ENCODE measurements at regions not wholly inside any gene's neighbourhood (a gene's known extent, or its start where the extent isn't known, plus 50 kb on each side); places are given as distances from the start of the nearest gene placed in this dataset.
A peak's percentile ranks its signal among the peaks of the same experiment; 100 is the strongest.

DNA sequence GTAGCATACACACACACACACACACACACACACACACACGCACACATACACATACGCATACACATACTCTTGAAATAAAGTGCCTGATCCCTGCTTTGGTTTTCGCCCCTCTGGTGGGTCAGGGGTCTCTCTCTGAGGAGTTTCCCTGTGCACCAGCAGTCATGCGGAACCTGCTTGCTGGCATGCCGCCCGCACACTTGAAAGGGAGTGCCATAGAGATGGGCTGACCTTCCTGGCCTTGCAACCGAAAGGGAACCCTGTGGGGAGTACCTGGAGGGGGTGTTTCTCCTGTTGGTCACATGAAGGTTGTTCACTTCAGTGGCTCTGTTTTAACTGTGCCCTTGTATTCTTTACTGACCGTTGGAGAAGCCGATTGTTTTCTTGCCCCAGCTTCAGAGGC lies 752.3 kb downstream of the NR2F2 start:
- no peak for TF ChIP-seq Cebpa-rat (IDR thresholded peaks at IDR 0.05)
- H3K9me3 ChIP-seq (replicated peaks in 1 of 11) = no peaks in the 10 kb centered on the region
- peak overlapping the region; percentile 30 to 95 (median 79); a peak in 20 of 22 replicates for H3K4me2 ChIP-seq
- H3K9ac ChIP-seq = no peak overlapping the region
- H3K4me1 ChIP-seq = peaks cover 36 to 50% (median 46%) of the 10 kb centered on the region in 10 experiments
- H4K20me1 ChIP-seq = peaks cover 0 to 11% (median 0%) of the 10 kb centered on the region in 11 experiments; a peak in 1 of 22 replicates
- H3K27me3 ChIP-seq = peaks cover 20 to 100% (median 41%) of the 10 kb centered on the region in 11 experiments
- H3K4me3 ChIP-seq = no peak overlapping the region
- peak overlapping the region in 2 of 11 experiments; percentile 4 to 18; a peak in 2 of 22 replicates for H3K27ac ChIP-seq
- no peaks in the 10 kb centered on the region for H3K36me3 ChIP-seq

DNA sequence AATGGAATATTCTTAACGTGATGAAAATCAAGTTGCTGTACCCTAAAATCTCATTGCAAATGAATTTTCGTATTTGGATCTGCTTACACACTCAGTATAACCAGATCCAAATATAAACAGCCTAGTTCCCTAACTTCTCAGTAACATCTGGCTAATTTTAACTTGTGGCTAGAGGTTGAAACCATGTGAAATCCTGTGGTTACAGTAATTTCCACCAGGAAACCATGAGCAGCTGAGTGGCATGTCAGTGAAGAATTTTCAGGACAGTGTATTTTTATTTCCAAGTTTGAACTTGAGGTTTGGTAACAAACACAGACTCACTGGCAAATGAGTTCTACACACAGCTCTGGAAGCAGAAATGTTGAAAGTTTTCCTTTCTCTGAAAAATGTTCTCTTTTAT lies 754.1 kb downstream of the NR2F2 start:
- H3K4me2 ChIP-seq = peak overlapping the region; percentile 70 to 95 (median 80)
- no peaks in the 10 kb centered on the region for H3K36me3 ChIP-seq
- H3K4me1 ChIP-seq = peaks cover 36 to 50% (median 46%) of the 10 kb centered on the region in 10 experiments
- peak overlapping the region in 5 of 10 experiments; percentile 13 to 48 (median 35); a peak in 8 of 20 replicates for H3K4me3 ChIP-seq
- peaks cover 0 to under 1% (median 0%) of the 10 kb centered on the region in 11 experiments; a peak in 1 of 22 replicates for H3K9me3 ChIP-seq (replicated peaks in 1 of 11)
- H3K27me3 ChIP-seq = peaks cover 20 to 89% (median 42%) of the 10 kb centered on the region in 11 experiments
- H3K27ac ChIP-seq = peak overlapping the region in 8 of 11 experiments; percentile 41 to 78 (median 60); a peak in 16 of 22 replicates
- peak in 4 of 11 experiments; percentile 34 to 52 (median 40); a peak in 3 of 22 replicates for TF ChIP-seq Cebpa-rat (IDR thresholded peaks at IDR 0.05)
- H4K20me1 ChIP-seq = peaks cover 0 to 11% (median 0%) of the 10 kb centered on the region in 11 experiments; a peak in 1 of 22 replicates
- peak overlapping the region in 6 of 11 experiments; percentile 3 to 56 (median 36); a peak in 7 of 22 replicates for H3K9ac ChIP-seq

DNA sequence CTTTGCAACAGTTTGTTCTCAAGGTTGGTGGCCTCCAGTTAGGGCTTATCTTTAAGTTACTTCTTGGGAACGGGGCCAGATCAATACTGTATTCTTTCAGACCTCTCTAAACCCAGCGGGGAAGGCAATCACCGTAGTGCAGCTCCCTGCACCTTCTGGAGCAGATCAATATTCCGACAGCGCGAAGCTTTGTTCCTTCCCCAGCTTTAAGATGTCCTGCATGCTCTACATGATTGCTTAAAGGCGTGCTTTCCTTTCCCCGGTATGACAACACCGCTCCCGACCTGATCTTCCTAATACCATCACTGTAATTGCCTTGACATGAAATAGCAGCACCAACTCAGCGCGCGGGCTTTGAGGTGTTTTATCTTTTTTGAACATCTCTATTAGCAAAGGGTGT lies 755.2 kb downstream of the NR2F2 start:
- Histone ChIP-seq H3K27me3 (peaks cover 20 to 89% (median 42%) of the 10 kb centered on the region in 11 experiments), H3K4me1 (peaks cover 36 to 50% (median 46%) of the 10 kb centered on the region in 10 experiments), H3K4me2 (peak overlapping the region; percentile 8 to 95 (median 79); a peak in 19 of 22 replicates), H3K27ac (peak overlapping the region in 6 of 11 experiments; percentile 32 to 68 (median 60); a peak in 11 of 22 replicates), H3K9me3 (replicated peaks in 1 of 11) (peaks cover 0 to 3% (median 0%) of the 10 kb centered on the region in 11 experiments; a peak in 1 of 22 replicates), H3K9ac (peak overlapping the region in 1 of 11 experiments; percentile 21; a peak in 2 of 22 replicates), H4K20me1 (peaks cover 0 to 11% (median 0%) of the 10 kb centered on the region in 11 experiments; a peak in 1 of 22 replicates), H3K36me3 (no peaks in the 10 kb centered on the region), H3K4me3 (no peak overlapping the region)
- no peak for TF ChIP-seq Cebpa-rat (IDR thresholded peaks at IDR 0.05)

DNA sequence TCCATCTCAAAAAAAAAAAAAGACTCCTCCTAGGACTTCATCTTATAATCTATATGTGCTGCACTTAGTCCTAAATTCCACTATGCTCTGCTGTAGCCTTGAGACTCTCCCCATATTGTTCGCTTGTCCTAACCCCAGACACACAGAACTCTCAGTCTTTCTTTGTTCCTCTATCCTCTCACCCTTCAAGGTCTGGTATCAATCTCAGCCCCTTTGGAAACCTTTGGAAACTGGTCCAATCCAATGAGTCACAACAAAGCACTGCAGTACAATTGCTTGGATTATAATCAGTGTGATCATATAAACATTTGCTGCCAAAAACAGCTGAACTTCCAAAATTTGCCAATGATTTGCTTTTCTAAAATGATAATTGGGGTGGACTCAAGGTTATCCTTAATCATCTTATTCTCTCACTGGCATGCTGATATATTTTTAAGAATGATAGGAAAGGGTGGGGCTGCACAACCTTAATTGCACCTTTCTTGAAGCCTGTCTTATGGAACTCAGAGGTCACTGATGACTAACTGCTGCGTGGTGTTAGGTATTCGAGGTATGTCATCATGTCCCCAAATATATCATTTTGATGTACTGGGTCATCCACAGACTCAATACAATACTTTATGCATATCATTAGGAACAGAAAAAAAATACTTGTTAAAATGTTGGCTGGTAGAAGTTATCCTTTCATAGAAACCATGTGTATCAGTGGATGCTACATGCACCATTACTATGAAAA lies 756.7 kb downstream of the NR2F2 start:
- no peak overlapping the region for H3K4me2 ChIP-seq
- no peaks in the 10 kb centered on the region for H3K36me3 ChIP-seq
- H3K9me3 ChIP-seq (replicated peaks in 1 of 11) = peaks cover 0 to 3% (median 0%) of the 10 kb centered on the region in 11 experiments; a peak in 1 of 22 replicates
- H3K4me3 ChIP-seq = no peak overlapping the region
- TF ChIP-seq Cebpa-rat (IDR thresholded peaks at IDR 0.05) = no peak
- H3K27me3 ChIP-seq = peaks cover 20 to 88% (median 41%) of the 10 kb centered on the region in 11 experiments
- no peak overlapping the region for H3K9ac ChIP-seq
- H4K20me1 ChIP-seq = peaks cover 0 to 11% (median 0%) of the 10 kb centered on the region in 11 experiments; a peak in 2 of 22 replicates
- H3K27ac ChIP-seq = no peak overlapping the region
- peaks cover 33 to 45% (median 41%) of the 10 kb centered on the region in 10 experiments for H3K4me1 ChIP-seq

DNA sequence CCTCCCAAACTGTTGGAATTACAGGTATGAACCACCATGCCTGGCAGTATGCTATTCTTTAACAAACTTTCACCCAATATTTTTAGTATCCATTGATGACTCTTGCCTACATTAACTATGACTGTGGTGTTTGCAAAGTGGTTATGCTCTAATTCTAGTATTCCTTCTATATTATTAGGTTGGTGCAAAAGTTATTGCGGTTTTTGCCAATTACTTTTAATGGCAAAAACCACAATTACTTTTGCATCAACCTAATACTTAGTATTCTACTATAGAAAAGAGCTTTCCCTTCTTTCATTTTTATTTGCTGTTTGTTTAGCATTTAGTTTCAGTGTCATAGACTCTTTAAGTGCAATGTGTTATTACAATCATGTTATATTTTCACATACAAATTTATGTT lies 760.6 kb downstream of the NR2F2 start:
- Histone ChIP-seq H3K4me3 (no peak overlapping the region), H3K27ac (no peak overlapping the region), H3K9ac (no peak overlapping the region), H3K4me1 (peaks cover 0 to 7% (median 3%) of the 10 kb centered on the region in 10 experiments; a peak in 14 of 20 replicates), H3K27me3 (peaks cover 11 to 72% (median 15%) of the 10 kb centered on the region in 11 experiments), H3K9me3 (replicated peaks in 1 of 11) (peaks cover 0 to 6% (median 0%) of the 10 kb centered on the region in 11 experiments; a peak in 1 of 22 replicates), H3K36me3 (no peaks in the 10 kb centered on the region), H3K4me2 (no peak overlapping the region), H4K20me1 (no peaks in the 10 kb centered on the region; a peak in 1 of 22 replicates)
- TF ChIP-seq Cebpa-rat (IDR thresholded peaks at IDR 0.05) = no peak

DNA sequence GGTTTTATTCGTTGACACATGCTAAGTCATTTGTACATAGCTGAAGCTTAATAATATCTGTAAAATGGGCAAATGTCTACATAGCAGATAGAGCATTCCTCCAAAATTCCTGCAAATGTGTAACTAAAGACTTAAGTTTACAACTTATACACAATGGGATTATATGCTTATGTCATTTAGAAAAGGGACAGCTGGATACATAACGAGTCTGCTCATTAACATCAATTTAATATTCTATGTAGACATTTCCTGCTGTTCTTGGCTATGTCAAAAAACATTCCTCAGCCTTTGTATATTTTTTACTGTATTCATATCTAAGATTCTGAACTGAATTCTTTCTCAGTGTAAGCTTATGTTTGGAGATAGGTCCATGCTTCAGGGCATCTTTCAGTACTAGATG lies 762.2 kb downstream of the NR2F2 start:
- Histone ChIP-seq H3K4me2 (no peak overlapping the region), H3K27ac (no peak overlapping the region), H3K36me3 (no peaks in the 10 kb centered on the region), H3K9me3 (replicated peaks in 1 of 11) (peaks cover 0 to 6% (median 0%) of the 10 kb centered on the region in 11 experiments; a peak in 1 of 22 replicates), H3K9ac (no peak overlapping the region), H3K4me3 (no peak overlapping the region), H4K20me1 (no peaks in the 10 kb centered on the region; a peak in 1 of 22 replicates), H3K4me1 (no peaks in the 10 kb centered on the region), H3K27me3 (peaks cover 0 to 57% (median 0%) of the 10 kb centered on the region in 11 experiments; a peak in 7 of 22 replicates)
- TF ChIP-seq Cebpa-rat (IDR thresholded peaks at IDR 0.05) = no peak

DNA sequence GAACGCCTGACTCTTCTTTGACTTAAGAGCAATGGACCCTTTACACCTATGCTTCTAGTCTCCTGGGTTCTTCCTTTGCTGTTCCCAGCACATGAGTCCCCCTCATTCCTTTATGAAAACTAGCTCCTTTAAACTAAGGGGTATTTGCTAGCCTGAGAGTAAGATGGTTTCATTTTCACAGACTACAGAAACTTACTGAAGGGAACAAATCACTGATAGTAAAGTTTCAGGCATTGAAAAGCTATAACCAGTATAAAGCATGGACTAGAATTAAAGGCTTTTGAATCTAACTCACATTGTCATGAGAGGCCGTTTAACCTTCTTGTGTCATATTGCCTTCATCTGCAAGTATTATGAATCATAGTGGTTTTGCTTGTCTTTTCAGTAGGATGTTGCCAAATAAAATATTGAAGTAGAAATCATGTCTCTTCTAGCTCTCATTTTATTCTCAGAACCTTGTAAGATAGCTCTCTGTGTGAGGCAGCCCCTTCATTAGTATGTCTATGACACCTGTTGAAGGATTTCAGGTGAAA lies 765.9 kb downstream of the NR2F2 start:
- Histone ChIP-seq H3K9ac (no peak overlapping the region), H3K4me3 (no peak overlapping the region), H3K4me2 (no peak overlapping the region), H4K20me1 (no peaks in the 10 kb centered on the region; a peak in 1 of 22 replicates), H3K9me3 (replicated peaks in 1 of 11) (peaks cover 0 to 6% (median 0%) of the 10 kb centered on the region in 11 experiments; a peak in 1 of 22 replicates), H3K4me1 (no peaks in the 10 kb centered on the region), H3K27ac (no peak overlapping the region), H3K27me3 (peaks cover 0 to 42% (median 0%) of the 10 kb centered on the region in 11 experiments; a peak in 7 of 22 replicates), H3K36me3 (no peaks in the 10 kb centered on the region)
- no peak for TF ChIP-seq Cebpa-rat (IDR thresholded peaks at IDR 0.05)

DNA sequence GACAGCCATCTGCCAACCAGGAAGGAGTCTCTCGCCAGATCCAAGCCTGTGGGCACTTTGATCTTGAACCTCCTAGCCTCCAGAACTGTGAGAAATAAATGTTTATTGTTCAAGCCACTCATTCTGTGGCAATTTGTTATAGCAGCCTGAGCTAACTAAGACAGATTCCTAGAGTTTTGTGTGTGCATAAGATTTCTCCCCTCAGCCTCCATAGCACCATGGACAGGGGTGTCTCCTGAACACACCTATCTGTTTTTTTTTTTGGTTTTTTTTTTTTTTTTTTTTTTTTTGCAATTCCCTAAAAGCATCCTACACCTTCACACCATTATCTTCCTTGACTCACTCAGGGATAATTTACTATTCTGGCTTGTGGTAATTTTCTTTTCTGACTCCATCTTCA lies 768.5 kb downstream of the NR2F2 start:
- H3K4me3 ChIP-seq = no peak overlapping the region
- no peaks in the 10 kb centered on the region for H3K4me1 ChIP-seq
- H3K4me2 ChIP-seq = no peak overlapping the region
- no peak overlapping the region for H3K27ac ChIP-seq
- no peak for TF ChIP-seq Cebpa-rat (IDR thresholded peaks at IDR 0.05)
- no peak overlapping the region for H3K9ac ChIP-seq
- H3K36me3 ChIP-seq = no peaks in the 10 kb centered on the region
- H3K27me3 ChIP-seq = peaks cover 0 to 19% (median 0%) of the 10 kb centered on the region in 11 experiments; a peak in 3 of 22 replicates
- H3K9me3 ChIP-seq (replicated peaks in 1 of 11) = peaks cover 0 to 16% (median 0%) of the 10 kb centered on the region in 11 experiments; a peak in 2 of 22 replicates
- no peaks in the 10 kb centered on the region for H4K20me1 ChIP-seq

Measured in BLaER1 treated with 17β-estradiol and CSF1 and Interleukin-3, amounts not matched to agents 10 nM and 100 nM (cell line).